ENCODE measurements at regions not wholly inside any gene's neighbourhood (a gene's known extent, or its start where the extent isn't known, plus 50 kb on each side); places are given as distances from the start of the nearest gene placed in this dataset.

GRCh38 chr11:92628401-92629292, 340.8 kb upstream of the MTNR1B start:
- no peak for DNase-seq (ENCODE audit: low spot score)
- TF ChIP-seq CTCF (IDR thresholded peaks at IDR 0.05; ENCODE audit: extremely low read depth, insufficient read depth, missing control alignments) = no peak
- in situ Hi-C loops (cut with MboI; ENCODE audit: low pct_unique_long_range_greater_than_20kb, low sequenced_read_pairs, unreplicated experiment) = no loop called here

DNA sequence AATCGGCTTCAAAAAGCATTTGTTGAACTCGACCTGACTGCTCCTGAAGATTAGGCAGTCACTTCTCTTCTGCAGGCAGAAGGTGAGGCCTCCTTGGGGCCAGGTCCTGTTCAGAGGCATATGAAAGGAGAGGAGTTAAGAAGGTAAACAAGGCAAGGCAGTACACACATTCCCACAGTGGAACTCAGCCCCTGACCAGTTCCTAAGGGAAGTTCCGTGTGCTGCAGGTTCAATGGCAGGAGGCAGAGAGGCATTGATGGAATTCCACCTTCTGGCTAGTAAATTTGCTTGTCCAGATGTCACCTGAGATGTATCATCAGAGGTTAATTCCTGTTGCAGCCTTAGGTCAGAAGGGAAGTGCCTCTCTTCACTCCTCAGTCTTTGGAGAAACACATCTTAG, 337.0 kb upstream of the MTNR1B start:
- in situ Hi-C loops (cut with MboI; ENCODE audit: low pct_unique_long_range_greater_than_20kb, low sequenced_read_pairs, unreplicated experiment) = no loop called here
- no peak for TF ChIP-seq CTCF (IDR thresholded peaks at IDR 0.05; ENCODE audit: extremely low read depth, insufficient read depth, missing control alignments)
- no peak for DNase-seq (ENCODE audit: low spot score)

DNA sequence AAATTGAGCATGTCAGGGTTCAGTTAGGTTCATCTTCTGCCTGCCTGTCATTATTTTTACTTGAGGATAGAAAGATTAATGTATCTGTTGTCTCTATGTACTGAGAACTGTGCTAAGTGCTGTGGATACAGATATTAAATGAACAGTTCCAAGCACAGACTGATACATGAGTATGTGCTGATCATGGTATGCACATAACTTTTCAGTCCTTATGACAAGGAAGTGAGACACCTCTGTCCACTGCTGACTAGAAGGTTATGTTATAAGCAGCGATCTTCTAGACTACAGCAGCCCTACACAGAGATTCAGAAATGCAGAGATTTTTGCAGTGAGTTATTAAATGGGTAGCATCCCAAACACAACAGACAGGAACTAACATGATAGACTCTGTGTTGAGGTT, 335.6 kb upstream of the MTNR1B start:
- DNase-seq (ENCODE audit: low spot score) = no peak
- in situ Hi-C loops (cut with MboI; ENCODE audit: low pct_unique_long_range_greater_than_20kb, low sequenced_read_pairs, unreplicated experiment) = no loop called here
- no peak for TF ChIP-seq CTCF (IDR thresholded peaks at IDR 0.05; ENCODE audit: extremely low read depth, insufficient read depth, missing control alignments)

DNA sequence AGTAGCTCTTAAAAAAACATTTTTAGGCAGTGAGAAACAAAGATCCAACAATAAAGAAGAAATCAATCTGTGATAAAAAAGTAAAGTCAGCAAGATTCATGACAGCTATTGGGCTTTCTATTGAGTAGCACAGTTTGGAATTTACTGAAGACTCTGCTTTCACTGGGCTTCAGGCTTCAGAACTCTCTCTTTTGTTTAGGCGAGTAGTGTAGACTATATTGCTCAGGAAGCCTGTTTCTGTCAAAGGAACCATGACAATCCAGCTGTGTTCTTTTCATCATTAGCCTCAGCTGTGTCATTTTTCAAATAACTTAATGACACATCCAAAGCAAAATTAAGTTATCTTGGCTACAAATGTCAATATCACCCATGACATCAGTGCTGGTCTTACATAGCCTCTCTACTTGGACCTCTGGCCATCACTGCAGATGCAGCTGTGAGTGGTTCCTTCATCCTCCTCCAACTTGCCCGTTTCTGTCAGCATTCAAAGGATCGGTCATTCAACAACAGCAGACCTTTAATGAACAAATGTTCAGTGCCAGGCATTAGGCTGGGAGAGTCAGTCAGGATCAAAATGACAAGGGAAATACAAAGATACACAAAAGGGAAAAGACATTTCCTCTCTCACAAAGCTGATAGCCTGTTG, 332.8 kb upstream of the MTNR1B start:
- DNase-seq (ENCODE audit: low spot score) = no peak
- in situ Hi-C loops (cut with MboI; ENCODE audit: low pct_unique_long_range_greater_than_20kb, low sequenced_read_pairs, unreplicated experiment) = no loop called here
- TF ChIP-seq CTCF (IDR thresholded peaks at IDR 0.05; ENCODE audit: extremely low read depth, insufficient read depth, missing control alignments) = no peak

GRCh38 chr11:92638678-92639077, 330.8 kb upstream of the MTNR1B start:
- in situ Hi-C loops (cut with MboI; ENCODE audit: low pct_unique_long_range_greater_than_20kb, low sequenced_read_pairs, unreplicated experiment) = no loop called here
- TF ChIP-seq CTCF (IDR thresholded peaks at IDR 0.05; ENCODE audit: extremely low read depth, insufficient read depth, missing control alignments) = no peak

DNA sequence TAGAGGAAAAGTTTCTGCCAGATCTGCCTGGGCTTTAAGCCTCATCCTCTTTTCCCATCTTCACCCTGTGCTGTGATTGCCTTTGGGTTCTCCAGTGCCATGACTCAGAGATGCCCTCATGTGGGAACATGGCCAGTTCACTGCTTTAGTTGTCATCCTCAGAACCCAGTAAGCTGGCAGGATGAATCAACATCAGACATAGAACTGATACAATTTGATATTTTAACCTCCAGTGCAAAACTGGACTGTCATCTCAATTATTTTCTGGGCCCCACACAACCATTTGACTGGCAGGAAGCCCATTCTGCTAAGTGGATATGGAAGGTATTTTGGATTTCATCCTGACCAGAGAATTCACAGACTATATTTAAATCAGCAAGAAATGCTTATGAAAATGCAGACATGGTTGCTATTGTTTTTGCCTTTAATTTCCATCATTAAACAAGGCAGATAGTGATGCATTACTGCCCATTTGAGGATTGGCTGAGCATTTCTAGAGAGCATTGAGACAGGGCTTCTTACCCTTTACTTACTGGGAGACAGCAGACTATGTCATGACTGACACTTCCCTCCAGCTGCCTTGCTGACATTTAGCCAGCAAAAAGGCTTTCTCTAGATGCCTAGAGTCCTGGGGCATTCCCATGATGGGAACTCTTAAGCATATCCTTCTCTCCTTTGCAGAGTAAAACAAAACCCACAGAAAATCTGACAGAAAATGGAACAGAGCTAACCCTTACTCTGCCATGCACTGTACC, 327.1 kb upstream of the MTNR1B start:
- in situ Hi-C loops (cut with MboI; ENCODE audit: low pct_unique_long_range_greater_than_20kb, low sequenced_read_pairs, unreplicated experiment) = no loop called here
- DNase-seq (ENCODE audit: low spot score) = no peak
- TF ChIP-seq CTCF (IDR thresholded peaks at IDR 0.05; ENCODE audit: extremely low read depth, insufficient read depth, missing control alignments) = no peak

More at GRCh38 chr11:92638678-92639077, 330.8 kb upstream of the MTNR1B start:
- no peak for DNase-seq (ENCODE audit: low spot score)
